GM21528 (cell line): ENCODE measurements at regions not wholly inside any gene's neighbourhood (a gene's known extent, or its start where the extent isn't known, plus 50 kb on each side); places are given as distances from the start of the nearest gene placed in this dataset.
"Not testable (repeated sequence)": the region's sequence is repeated elsewhere in the genome, so short reads cannot be mapped to it uniquely, and the experiment has no call there.

Source experiments
- ATAC-seq: cut with Tn5 transposase; IDR thresholded peaks from one replicate; pipeline ENCODE4 v1.9.1; 2021; ENCODE audit warnings: mild to moderate bottlenecking, moderate library complexity; ENCODE audit not compliant: unreplicated experiment, low FRiP score

GRCh38 chr7:91750091-91750490 is 130.4 kb downstream of the MTERF1 start:
- ATAC-seq, result no peak

GRCh38 chr7:91752102-91752501 is 128.4 kb downstream of the MTERF1 start:
- ATAC-seq, result no peak

GRCh38 chr7:91754280-91754679 is 126.2 kb downstream of the MTERF1 start:
- not testable (repeated sequence) for ATAC-seq

- not testable (repeated sequence) for ATAC-seq
Observed at GRCh38 chr7:91755121-91755520, 125.4 kb downstream of the MTERF1 start.

GRCh38 chr7:91759205-91759863 is 121.2 kb downstream of the MTERF1 start:
- no peak for ATAC-seq

- no peak for ATAC-seq
Observed at GRCh38 chr7:91767820-91768219, 112.7 kb downstream of the MTERF1 start.

- no peak for ATAC-seq
Observed at GRCh38 chr7:91771394-91771793, 109.1 kb downstream of the MTERF1 start.

GRCh38 chr7:91771921-91772815 is 108.3 kb downstream of the MTERF1 start:
- ATAC-seq, result no peak

- no peak for ATAC-seq
Observed at GRCh38 chr7:91776171-91776570, 104.3 kb downstream of the MTERF1 start.

GRCh38 chr7:91777522-91777921 is 103.0 kb downstream of the MTERF1 start:
- ATAC-seq, result no peak

GRCh38 chr7:91778416-91778815 is 102.1 kb downstream of the MTERF1 start:
- ATAC-seq, result no peak

- ATAC-seq, result no peak
Observed at GRCh38 chr7:91780521-91780920, 100.0 kb downstream of the MTERF1 start.

GRCh38 chr7:91784469-91784868 is 96.0 kb downstream of the MTERF1 start:
- no peak for ATAC-seq

GRCh38 chr7:91787931-91788330 is 92.6 kb downstream of the MTERF1 start:
- no peak for ATAC-seq

- no peak for ATAC-seq
Observed at GRCh38 chr7:91789086-91789485, 91.4 kb downstream of the MTERF1 start.

- ATAC-seq, result no peak
Observed at GRCh38 chr7:91789558-91789957, 90.9 kb downstream of the MTERF1 start.

GRCh38 chr7:91790646-91791045 is 89.9 kb downstream of the MTERF1 start:
- ATAC-seq, result not testable (repeated sequence)

GRCh38 chr7:91796122-91796521 is 84.4 kb downstream of the MTERF1 start:
- no peak for ATAC-seq

GRCh38 chr7:91798425-91798824 is 82.1 kb downstream of the MTERF1 start:
- ATAC-seq, result no peak

- ATAC-seq, result no peak
Observed at GRCh38 chr7:91800389-91800788, 80.1 kb downstream of the MTERF1 start.

- no peak for ATAC-seq
Observed at GRCh38 chr7:91801331-91801983, 79.0 kb downstream of the MTERF1 start.
